HEK293 (cell line): ENCODE measurements at regions not wholly inside any gene's neighbourhood (a gene's known extent, or its start where the extent isn't known, plus 50 kb on each side); places are given as distances from the start of the nearest gene placed in this dataset.

Experiments used
- TF ChIP-seq, protein P1 (sequence below): fragments of 450-650 bp; formaldehyde crosslinking; IDR thresholded peaks from 2 replicates; pipeline ENCODE4 v1.5.1; 2016; ENCODE audit warnings: missing biosample characterization, missing genetic modification characterization
- TF ChIP-seq, protein P2 (sequence below): fragments of 450-650 bp; formaldehyde crosslinking; IDR thresholded peaks from 2 replicates; pipeline ENCODE4 v1.5.1; 2017; ENCODE audit warnings: missing biosample characterization, mild to moderate bottlenecking, missing genetic modification characterization, moderate library complexity

DNA sequence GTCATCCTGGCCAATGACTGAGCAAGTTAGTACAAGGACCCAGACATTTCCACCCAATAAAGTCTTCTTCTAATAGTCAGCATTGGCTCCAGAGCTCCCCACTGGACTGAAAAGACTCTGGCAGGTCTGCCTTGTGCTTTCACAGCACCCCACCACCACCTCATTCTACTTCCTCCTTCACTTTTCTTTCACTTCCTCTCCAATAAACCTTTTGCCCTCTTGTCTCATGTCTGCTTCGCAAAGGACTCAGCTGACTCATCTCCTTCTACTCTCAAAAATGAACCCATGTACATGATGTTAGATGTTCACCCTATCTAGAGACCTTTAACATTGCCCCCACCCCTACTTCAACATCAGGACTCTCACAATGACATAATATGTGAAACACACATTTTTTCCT, 181.0 kb upstream of the PPP2R3A start:
- TF ChIP-seq, protein P1, sequence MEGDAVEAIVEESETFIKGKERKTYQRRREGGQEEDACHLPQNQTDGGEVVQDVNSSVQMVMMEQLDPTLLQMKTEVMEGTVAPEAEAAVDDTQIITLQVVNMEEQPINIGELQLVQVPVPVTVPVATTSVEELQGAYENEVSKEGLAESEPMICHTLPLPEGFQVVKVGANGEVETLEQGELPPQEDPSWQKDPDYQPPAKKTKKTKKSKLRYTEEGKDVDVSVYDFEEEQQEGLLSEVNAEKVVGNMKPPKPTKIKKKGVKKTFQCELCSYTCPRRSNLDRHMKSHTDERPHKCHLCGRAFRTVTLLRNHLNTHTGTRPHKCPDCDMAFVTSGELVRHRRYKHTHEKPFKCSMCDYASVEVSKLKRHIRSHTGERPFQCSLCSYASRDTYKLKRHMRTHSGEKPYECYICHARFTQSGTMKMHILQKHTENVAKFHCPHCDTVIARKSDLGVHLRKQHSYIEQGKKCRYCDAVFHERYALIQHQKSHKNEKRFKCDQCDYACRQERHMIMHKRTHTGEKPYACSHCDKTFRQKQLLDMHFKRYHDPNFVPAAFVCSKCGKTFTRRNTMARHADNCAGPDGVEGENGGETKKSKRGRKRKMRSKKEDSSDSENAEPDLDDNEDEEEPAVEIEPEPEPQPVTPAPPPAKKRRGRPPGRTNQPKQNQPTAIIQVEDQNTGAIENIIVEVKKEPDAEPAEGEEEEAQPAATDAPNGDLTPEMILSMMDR (tag by site-specific recombination) = no peak
- TF ChIP-seq, protein P2, sequence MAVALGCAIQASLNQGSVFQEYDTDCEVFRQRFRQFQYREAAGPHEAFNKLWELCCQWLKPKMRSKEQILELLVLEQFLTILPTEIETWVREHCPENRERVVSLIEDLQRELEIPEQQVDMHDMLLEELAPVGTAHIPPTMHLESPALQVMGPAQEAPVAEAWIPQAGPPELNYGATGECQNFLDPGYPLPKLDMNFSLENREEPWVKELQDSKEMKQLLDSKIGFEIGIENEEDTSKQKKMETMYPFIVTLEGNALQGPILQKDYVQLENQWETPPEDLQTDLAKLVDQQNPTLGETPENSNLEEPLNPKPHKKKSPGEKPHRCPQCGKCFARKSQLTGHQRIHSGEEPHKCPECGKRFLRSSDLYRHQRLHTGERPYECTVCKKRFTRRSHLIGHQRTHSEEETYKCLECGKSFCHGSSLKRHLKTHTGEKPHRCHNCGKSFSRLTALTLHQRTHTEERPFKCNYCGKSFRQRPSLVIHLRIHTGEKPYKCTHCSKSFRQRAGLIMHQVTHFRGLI (tag by site-specific recombination) = no peak
